SK-N-SH (cell line): ENCODE measurements at regions not wholly inside any gene's neighbourhood (a gene's known extent, or its start where the extent isn't known, plus 50 kb on each side); places are given as distances from the start of the nearest gene placed in this dataset.

ENCODE experiments used
- CTCF ChIA-PET: fragments of 300-600, 350-600 bp; formaldehyde crosslinking; extraction: SDS; loops from one replicate; lab custom pipeline; 2021; lab: Yijun Ruan, JAX
- POLR2A ChIA-PET: fragments of 350-600 bp; sonication (Branson Sonifier 250); formaldehyde crosslinking; extraction: SDS; loops from one replicate; lab custom pipeline; 2020; ENCODE audit warnings: antibody characterized with exemption, inconsistent platforms; lab: Yijun Ruan, JAX
- DNase-seq: peaks from one replicate; pipeline ENCODE4 v3.0.0; 2012
- H2AFZ ChIP-seq: fragments of 200-600 bp; sonication (generic); 2 replicates; pipeline ENCODE4 v1.8.1; 2016; ENCODE audit warnings: antibody characterized with exemption, mild to moderate bottlenecking, low read depth
- H3F3A ChIP-seq: fragments of 200-600 bp; sonication (generic); replicated peaks from 2 replicates; pipeline ENCODE3; 2016; ENCODE audit warnings: antibody characterized with exemption, mild to moderate bottlenecking; ENCODE audit not compliant: insufficient read depth
- H3K27ac ChIP-seq, 2 experiments: fragments of 200-500 bp in 1 of 2; fragments of 200-600 bp in 1 of 2; sonication (Bioruptor generic) in 1 of 2; sonication (generic), shearing (Covaris generic) in 1 of 2; 2 replicates each; pipeline versions ENCODE4 v1.5.1 to v1.6.1; 2014 to 2016; ENCODE audit warnings: low read depth in 2 of 2, inconsistent platforms in 1 of 2, low read length in 1 of 2, mild to moderate bottlenecking in 1 of 2, mixed read lengths in 1 of 2
- H3K27me3 ChIP-seq: fragments of 200-600 bp; sonication (generic), shearing (Covaris generic); 2 replicates; pipeline ENCODE4 v1.6.1; 2016; ENCODE audit warnings: mixed run types; ENCODE audit not compliant: insufficient read depth
- H3K36me3 ChIP-seq, 2 experiments: fragments of 200-500 bp in 1 of 2; fragments of 200-600 bp in 1 of 2; sonication (Bioruptor generic) in 1 of 2; sonication (generic) in 1 of 2; replicated peaks in 1 of 2; 2 replicates each; pipeline versions ENCODE3 to v1.5.1; 2014 to 2016; ENCODE audit warnings: low read length in 1 of 2, mild to moderate bottlenecking in 1 of 2; ENCODE audit not compliant: insufficient read depth in 2 of 2, control insufficient read depth in 1 of 2
- H3K4me1 ChIP-seq, 2 experiments: fragments of 200-500 bp in 1 of 2; fragments of 200-600 bp in 1 of 2; sonication (Bioruptor generic) in 1 of 2; sonication (generic), shearing (Covaris generic) in 1 of 2; 2 replicates each; pipeline versions ENCODE4 v1.5.1 to v1.6.1; 2014 to 2016; ENCODE audit warnings: low read depth in 1 of 2, low read length in 1 of 2, mixed run types in 1 of 2; ENCODE audit not compliant: insufficient read depth in 2 of 2, control insufficient read depth in 1 of 2
- H3K4me2 ChIP-seq: fragments of 200-600 bp; sonication (generic), shearing (Covaris generic); 2 replicates; pipeline ENCODE4 v1.6.1; 2017; ENCODE audit warnings: mixed run types
- H3K4me3 ChIP-seq, 2 experiments: fragments of 200-500 bp in 1 of 2; fragments of 200-600 bp in 1 of 2; sonication (Bioruptor generic) in 1 of 2; sonication (generic), shearing (Covaris generic) in 1 of 2; 2 replicates each; pipeline versions ENCODE4 v1.5.1 to v1.8.1; 2014 to 2016; ENCODE audit warnings: low read depth in 2 of 2, inconsistent platforms in 1 of 2, low read length in 1 of 2, mild to moderate bottlenecking in 1 of 2, mixed read lengths in 1 of 2, moderate library complexity in 1 of 2
- H3K79me2 ChIP-seq: fragments of 200-600 bp; sonication (generic); 2 replicates; pipeline ENCODE4 v1.8.1; 2017; ENCODE audit warnings: mild to moderate bottlenecking; ENCODE audit not compliant: insufficient read depth
- H3K9ac ChIP-seq: fragments of 200-600 bp; sonication (generic); 2 replicates; pipeline ENCODE4 v1.6.1; 2017; ENCODE audit warnings: mixed run types
- H3K9me2 ChIP-seq: fragments of 200-600 bp; sonication (generic); 2 replicates; pipeline ENCODE4 v1.6.1; 2017; ENCODE audit warnings: mixed run types
- H3K9me3 ChIP-seq: fragments of 200-600 bp; sonication (generic); 2 replicates; pipeline ENCODE4 v1.6.1; 2017; ENCODE audit warnings: mixed run types, mild to moderate bottlenecking, moderate library complexity
- H4K20me1 ChIP-seq: fragments of 200-600 bp; sonication (generic); 2 replicates; pipeline ENCODE4 v1.6.1; 2017; ENCODE audit warnings: mild to moderate bottlenecking, mixed run types; ENCODE audit not compliant: insufficient read depth
- CHD2 ChIP-seq: fragments of 150-350 bp; IDR thresholded peaks from 2 replicates; pipeline ENCODE4 v1.6.1; 2018; ENCODE audit warnings: low read length; ENCODE audit not compliant: partially characterized antibody
- ELF1 ChIP-seq: IDR thresholded peaks from 2 replicates; pipeline ENCODE4 v1.4.0; 2012
- EP300 ChIP-seq, 2 experiments: IDR thresholded peaks; 2 replicates each; pipeline versions ENCODE4 v1.4.0 to v1.6.1; 2012; ENCODE audit warnings: borderline replicate concordance in 1 of 2, low read depth in 1 of 2, low read length in 1 of 2
- EZH2phosphoT487 ChIP-seq: fragments of 200-600 bp; sonication (generic); IDR thresholded peaks from 2 replicates; pipeline ENCODE4 v1.6.1; 2017; ENCODE audit warnings: low read depth, mixed run types, mild to moderate bottlenecking, antibody characterized with exemption, moderate library complexity, borderline replicate concordance
- FOSL2 ChIP-seq: IDR thresholded peaks from 2 replicates; pipeline ENCODE4 v1.4.0; 2012; ENCODE audit warnings: low read depth, mild to moderate bottlenecking, moderate library complexity, borderline replicate concordance
- GABPA ChIP-seq: IDR thresholded peaks from 2 replicates; pipeline ENCODE4 v1.4.0; 2012; ENCODE audit warnings: low read depth, mild to moderate bottlenecking
- GATA2 ChIP-seq: sonication (generic); formaldehyde crosslinking; IDR thresholded peaks from 2 replicates; pipeline ENCODE4 v1.5.0; 2020; ENCODE audit warnings: mild to moderate bottlenecking, missing genetic modification reagents
- MXI1 ChIP-seq: IDR thresholded peaks from 2 replicates; pipeline ENCODE4 v1.6.1; 2012; ENCODE audit warnings: mild to moderate bottlenecking, low read depth, low read length, improper control_type of control experiment
- NRF1 ChIP-seq: IDR thresholded peaks from 2 replicates; pipeline ENCODE4 v1.6.1; 2012; ENCODE audit warnings: low read depth, mild to moderate bottlenecking, low read length
- POLR2AphosphoS5 ChIP-seq: IDR thresholded peaks from 2 replicates; pipeline ENCODE4 v1.6.1; 2012; ENCODE audit warnings: low read depth, low read length
- RAD21 ChIP-seq: IDR thresholded peaks from 2 replicates; pipeline ENCODE4 v1.6.1; 2012; ENCODE audit warnings: mild to moderate bottlenecking, low read length
- RCOR1 ChIP-seq: fragments of 150-350 bp; IDR thresholded peaks from 2 replicates; pipeline ENCODE4 v1.6.1; 2017; ENCODE audit warnings: antibody characterized with exemption, low read length
- RFX5 ChIP-seq: IDR thresholded peaks from 2 replicates; pipeline ENCODE4 v1.6.1; 2012; ENCODE audit warnings: mild to moderate bottlenecking, improper control_type of control experiment, low read length
- RXRA ChIP-seq: IDR thresholded peaks from 2 replicates; pipeline ENCODE4 v1.4.0; 2012; ENCODE audit warnings: low read depth, mild to moderate bottlenecking, borderline replicate concordance
- SMC3 ChIP-seq: IDR thresholded peaks from 2 replicates; pipeline ENCODE4 v1.6.1; 2012; ENCODE audit warnings: low read depth, low read length, improper control_type of control experiment
- TAF1 ChIP-seq: IDR thresholded peaks from 2 replicates; pipeline ENCODE4 v1.6.1; 2012; ENCODE audit warnings: low read depth, mild to moderate bottlenecking, low read length, moderate library complexity, borderline replicate concordance
- TCF12 ChIP-seq: IDR thresholded peaks from 2 replicates; pipeline ENCODE4 v1.4.0; 2012
- YY1 ChIP-seq: IDR thresholded peaks from 2 replicates; pipeline ENCODE4 v1.4.0; 2012; ENCODE audit warnings: low read depth, mild to moderate bottlenecking
- WGBS: methylation state at CpG from one replicate; pipeline ENCODE4 v1.1.6; 2017; ENCODE audit warnings: low lambda C conversion rate; 5-methylcytosine and 5-hydroxymethylcytosine counted together
- TF ChIP-seq, protein P1 (sequence below): IDR thresholded peaks from 2 replicates; pipeline ENCODE4 v1.4.0; 2012; ENCODE audit warnings: low read depth, borderline replicate concordance
- TF ChIP-seq, protein P2 (sequence below): fragments of 200-600 bp; sonication (generic); IDR thresholded peaks from 2 replicates; pipeline ENCODE4 v1.6.1; 2017; ENCODE audit warnings: antibody characterized with exemption, mild to moderate bottlenecking, moderate library complexity
- TF ChIP-seq, protein P3 (sequence below): IDR thresholded peaks from 2 replicates; pipeline ENCODE4 v1.4.0; 2012; ENCODE audit warnings: low read depth
- TF ChIP-seq, protein P4 (sequence below): IDR thresholded peaks from 2 replicates; pipeline ENCODE4 v1.6.1; 2012; ENCODE audit warnings: mild to moderate bottlenecking, low read depth, low read length, moderate library complexity
- TF ChIP-seq, protein P5 (sequence below): fragments of 150-350 bp; IDR thresholded peaks from 2 replicates; pipeline ENCODE4 v1.6.1; 2017; ENCODE audit warnings: antibody characterized with exemption, low read length, low read depth, borderline replicate concordance

DNA sequence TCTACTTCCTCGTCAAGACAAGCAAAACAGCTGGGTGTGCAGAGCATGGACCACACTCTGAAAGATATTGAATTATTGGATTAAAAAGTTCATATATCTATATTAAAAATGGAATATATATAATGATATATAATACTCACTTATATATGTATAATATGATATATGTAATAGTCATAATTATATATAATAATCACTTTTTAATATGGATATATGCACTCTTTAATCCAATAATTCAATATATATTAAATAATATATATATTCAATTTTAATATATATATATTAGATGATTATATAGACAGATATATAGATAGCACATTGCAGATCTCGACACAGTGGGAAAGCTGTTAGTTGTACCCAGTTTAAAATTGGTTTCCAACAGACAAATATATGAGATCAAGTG is 182.1 kb upstream of the CARD18 start:
- no peaks in the 10 kb centered on the region for H3K4me1 ChIP-seq
- no peaks in the 10 kb centered on the region for H3K36me3 ChIP-seq
- H4K20me1 ChIP-seq, result no peaks in the 10 kb centered on the region
- H3K9ac ChIP-seq, result no peak overlapping the region
- no peak overlapping the region for H3K27ac ChIP-seq
- WGBS, result 46% methylated on average over 2 of the region's 2 CpGs
- H3K4me3 ChIP-seq, result no peak overlapping the region
- no peak for DNase-seq
- ChIA-PET POLR2A (no interaction called here), CTCF (no interaction called here)
- no peaks in the 10 kb centered on the region for H3F3A ChIP-seq
- no peaks in the 10 kb centered on the region for H3K9me2 ChIP-seq
- no peak overlapping the region for H2AFZ ChIP-seq
- no peaks in the 10 kb centered on the region for H3K27me3 ChIP-seq
- no peak overlapping the region for H3K4me2 ChIP-seq
- no peaks in the 10 kb centered on the region for H3K79me2 ChIP-seq
- H3K9me3 ChIP-seq, result no peaks in the 10 kb centered on the region
- TF ChIP-seq, protein P1, sequence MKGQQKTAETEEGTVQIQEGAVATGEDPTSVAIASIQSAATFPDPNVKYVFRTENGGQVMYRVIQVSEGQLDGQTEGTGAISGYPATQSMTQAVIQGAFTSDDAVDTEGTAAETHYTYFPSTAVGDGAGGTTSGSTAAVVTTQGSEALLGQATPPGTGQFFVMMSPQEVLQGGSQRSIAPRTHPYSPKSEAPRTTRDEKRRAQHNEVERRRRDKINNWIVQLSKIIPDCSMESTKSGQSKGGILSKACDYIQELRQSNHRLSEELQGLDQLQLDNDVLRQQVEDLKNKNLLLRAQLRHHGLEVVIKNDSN, result no peak
- TF ChIP-seq FOSL2, result no peak
- TF ChIP-seq TCF12, result no peak
- TF ChIP-seq RCOR1, result no peak
- no peak for TF ChIP-seq RAD21
- no peak for TF ChIP-seq YY1
- no peak for TF ChIP-seq EP300 (IDR thresholded peaks at IDR 0.05; ENCODE audit: borderline replicate concordance in 1 of 2, low read depth in 1 of 2, low read length in 1 of 2)
- TF ChIP-seq CHD2, result no peak
- TF ChIP-seq POLR2AphosphoS5, result no peak
- TF ChIP-seq, protein P2, sequence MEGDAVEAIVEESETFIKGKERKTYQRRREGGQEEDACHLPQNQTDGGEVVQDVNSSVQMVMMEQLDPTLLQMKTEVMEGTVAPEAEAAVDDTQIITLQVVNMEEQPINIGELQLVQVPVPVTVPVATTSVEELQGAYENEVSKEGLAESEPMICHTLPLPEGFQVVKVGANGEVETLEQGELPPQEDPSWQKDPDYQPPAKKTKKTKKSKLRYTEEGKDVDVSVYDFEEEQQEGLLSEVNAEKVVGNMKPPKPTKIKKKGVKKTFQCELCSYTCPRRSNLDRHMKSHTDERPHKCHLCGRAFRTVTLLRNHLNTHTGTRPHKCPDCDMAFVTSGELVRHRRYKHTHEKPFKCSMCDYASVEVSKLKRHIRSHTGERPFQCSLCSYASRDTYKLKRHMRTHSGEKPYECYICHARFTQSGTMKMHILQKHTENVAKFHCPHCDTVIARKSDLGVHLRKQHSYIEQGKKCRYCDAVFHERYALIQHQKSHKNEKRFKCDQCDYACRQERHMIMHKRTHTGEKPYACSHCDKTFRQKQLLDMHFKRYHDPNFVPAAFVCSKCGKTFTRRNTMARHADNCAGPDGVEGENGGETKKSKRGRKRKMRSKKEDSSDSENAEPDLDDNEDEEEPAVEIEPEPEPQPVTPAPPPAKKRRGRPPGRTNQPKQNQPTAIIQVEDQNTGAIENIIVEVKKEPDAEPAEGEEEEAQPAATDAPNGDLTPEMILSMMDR, result no peak
- no peak for TF ChIP-seq GATA2
- no peak for TF ChIP-seq SMC3
- TF ChIP-seq EZH2phosphoT487, result no peak
- no peak for TF ChIP-seq GABPA
- TF ChIP-seq, protein P3, sequence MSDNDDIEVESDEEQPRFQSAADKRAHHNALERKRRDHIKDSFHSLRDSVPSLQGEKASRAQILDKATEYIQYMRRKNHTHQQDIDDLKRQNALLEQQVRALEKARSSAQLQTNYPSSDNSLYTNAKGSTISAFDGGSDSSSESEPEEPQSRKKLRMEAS, result no peak
- TF ChIP-seq NRF1, result no peak
- TF ChIP-seq RFX5, result no peak

DNA sequence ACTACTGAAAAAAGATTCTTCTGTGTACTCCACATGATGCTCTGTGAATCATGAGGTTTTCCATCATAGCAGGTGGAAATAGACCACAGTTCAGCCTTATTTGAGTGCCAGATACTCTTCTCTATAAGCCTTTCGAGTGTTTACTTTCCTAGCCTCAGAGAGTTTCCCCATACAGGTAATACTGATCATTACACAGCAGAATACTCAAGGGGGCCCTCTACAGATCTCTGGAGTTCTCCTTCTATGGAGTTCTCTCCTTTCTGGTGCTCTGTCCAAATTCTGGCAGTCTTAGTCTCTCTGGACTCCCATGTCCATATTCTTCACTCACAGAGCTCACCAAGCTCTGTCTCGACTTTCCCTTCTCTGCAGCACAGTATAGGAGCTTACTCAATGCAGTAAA is 175.7 kb upstream of the CARD18 start:
- Histone ChIP-seq H3K4me1 (no peaks in the 10 kb centered on the region), H3F3A (no peaks in the 10 kb centered on the region), H3K4me2 (no peak overlapping the region), H3K9me2 (no peaks in the 10 kb centered on the region), H3K9ac (no peak overlapping the region)
- TF ChIP-seq YY1, result no peak
- TF ChIP-seq, protein P4, sequence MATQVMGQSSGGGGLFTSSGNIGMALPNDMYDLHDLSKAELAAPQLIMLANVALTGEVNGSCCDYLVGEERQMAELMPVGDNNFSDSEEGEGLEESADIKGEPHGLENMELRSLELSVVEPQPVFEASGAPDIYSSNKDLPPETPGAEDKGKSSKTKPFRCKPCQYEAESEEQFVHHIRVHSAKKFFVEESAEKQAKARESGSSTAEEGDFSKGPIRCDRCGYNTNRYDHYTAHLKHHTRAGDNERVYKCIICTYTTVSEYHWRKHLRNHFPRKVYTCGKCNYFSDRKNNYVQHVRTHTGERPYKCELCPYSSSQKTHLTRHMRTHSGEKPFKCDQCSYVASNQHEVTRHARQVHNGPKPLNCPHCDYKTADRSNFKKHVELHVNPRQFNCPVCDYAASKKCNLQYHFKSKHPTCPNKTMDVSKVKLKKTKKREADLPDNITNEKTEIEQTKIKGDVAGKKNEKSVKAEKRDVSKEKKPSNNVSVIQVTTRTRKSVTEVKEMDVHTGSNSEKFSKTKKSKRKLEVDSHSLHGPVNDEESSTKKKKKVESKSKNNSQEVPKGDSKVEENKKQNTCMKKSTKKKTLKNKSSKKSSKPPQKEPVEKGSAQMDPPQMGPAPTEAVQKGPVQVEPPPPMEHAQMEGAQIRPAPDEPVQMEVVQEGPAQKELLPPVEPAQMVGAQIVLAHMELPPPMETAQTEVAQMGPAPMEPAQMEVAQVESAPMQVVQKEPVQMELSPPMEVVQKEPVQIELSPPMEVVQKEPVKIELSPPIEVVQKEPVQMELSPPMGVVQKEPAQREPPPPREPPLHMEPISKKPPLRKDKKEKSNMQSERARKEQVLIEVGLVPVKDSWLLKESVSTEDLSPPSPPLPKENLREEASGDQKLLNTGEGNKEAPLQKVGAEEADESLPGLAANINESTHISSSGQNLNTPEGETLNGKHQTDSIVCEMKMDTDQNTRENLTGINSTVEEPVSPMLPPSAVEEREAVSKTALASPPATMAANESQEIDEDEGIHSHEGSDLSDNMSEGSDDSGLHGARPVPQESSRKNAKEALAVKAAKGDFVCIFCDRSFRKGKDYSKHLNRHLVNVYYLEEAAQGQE, result no peak
- TF ChIP-seq CHD2, result no peak
- no peak for TF ChIP-seq RXRA
- no peak for TF ChIP-seq FOSL2
- no peak for TF ChIP-seq MXI1
- no peak for TF ChIP-seq EZH2phosphoT487
- TF ChIP-seq ELF1, result no peak
- TF ChIP-seq, protein P5, sequence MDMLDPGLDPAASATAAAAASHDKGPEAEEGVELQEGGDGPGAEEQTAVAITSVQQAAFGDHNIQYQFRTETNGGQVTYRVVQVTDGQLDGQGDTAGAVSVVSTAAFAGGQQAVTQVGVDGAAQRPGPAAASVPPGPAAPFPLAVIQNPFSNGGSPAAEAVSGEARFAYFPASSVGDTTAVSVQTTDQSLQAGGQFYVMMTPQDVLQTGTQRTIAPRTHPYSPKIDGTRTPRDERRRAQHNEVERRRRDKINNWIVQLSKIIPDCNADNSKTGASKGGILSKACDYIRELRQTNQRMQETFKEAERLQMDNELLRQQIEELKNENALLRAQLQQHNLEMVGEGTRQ, result no peak
- TF ChIP-seq GATA2, result no peak
- no peak for TF ChIP-seq TAF1
- no peak for TF ChIP-seq RAD21
- TF ChIP-seq, all 33 proteins: peak for 0
- ChIA-PET POLR2A (no interaction called here), CTCF (no interaction called here)
- WGBS, result 41% methylated on average over 2 of the region's 2 CpGs
- DNase-seq, result no peak
- Histone ChIP-seq H3K27ac (no peak overlapping the region), H3K36me3 (no peaks in the 10 kb centered on the region), H3K4me3 (no peak overlapping the region), H4K20me1 (no peaks in the 10 kb centered on the region), H3K9me3 (no peaks in the 10 kb centered on the region), H3K79me2 (no peaks in the 10 kb centered on the region), H2AFZ (no peak overlapping the region), H3K27me3 (no peaks in the 10 kb centered on the region)
